ENCODE measurements at regions not wholly inside any gene's neighbourhood (a gene's known extent, or its start where the extent isn't known, plus 50 kb on each side); places are given as distances from the start of the nearest gene placed in this dataset.
A peak's percentile ranks its signal among the peaks of the same experiment; 100 is the strongest.

DNA sequence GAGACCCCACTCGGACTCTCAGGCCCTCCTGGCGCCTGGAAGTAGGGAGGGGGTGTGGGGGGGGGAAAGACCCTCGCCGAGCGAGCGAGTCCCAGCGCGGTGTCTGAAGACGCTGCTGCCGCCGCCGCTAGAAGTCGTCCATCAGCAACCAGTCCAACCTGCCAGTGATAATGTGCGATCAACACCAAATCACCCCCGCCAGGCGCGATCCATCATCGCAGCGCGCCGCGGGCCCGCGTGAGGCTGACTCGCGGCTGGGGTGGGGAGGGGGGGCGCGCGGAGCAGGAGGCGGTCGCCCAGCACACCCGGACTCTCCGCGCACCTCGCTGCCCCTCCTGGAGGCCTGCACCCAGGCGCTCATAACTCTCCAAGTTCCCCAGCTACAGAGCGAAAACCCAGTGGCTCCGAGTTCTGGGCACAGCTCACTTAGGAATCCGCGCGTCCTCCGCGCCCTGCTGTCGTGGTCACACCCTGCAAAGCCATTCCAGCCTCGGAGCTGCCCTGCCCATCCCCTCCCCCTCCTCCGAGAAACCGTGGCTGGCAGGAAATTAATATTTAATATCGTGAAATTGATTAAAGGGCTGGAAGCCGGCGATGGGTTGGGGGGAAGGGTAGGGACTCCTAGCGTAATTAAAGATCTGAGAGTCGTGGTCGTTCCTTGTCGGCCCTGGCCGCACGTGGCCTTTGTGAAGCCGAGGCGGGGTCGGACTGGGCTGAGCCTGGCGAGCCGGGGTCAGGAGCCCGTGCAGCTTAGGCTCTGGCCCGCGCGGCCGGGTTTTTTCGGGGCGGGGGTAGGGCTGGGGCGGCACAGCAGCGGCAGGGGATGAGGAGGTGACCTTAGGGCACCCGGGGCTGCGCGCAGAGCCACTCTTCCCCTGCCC lies 58.1 kb upstream of the BCOR start:
- FAIRE-seq (no peak), DNase-seq (ENCODE audit: insufficient read length, low spot score) (no peak)

- FAIRE-seq = peak; percentile 59
- DNase-seq (ENCODE audit: insufficient read length, low spot score) = no peak
These were observed 57.3 kb upstream of the BCOR start for GRCh38 chrX:40154853-40155588.

DNA sequence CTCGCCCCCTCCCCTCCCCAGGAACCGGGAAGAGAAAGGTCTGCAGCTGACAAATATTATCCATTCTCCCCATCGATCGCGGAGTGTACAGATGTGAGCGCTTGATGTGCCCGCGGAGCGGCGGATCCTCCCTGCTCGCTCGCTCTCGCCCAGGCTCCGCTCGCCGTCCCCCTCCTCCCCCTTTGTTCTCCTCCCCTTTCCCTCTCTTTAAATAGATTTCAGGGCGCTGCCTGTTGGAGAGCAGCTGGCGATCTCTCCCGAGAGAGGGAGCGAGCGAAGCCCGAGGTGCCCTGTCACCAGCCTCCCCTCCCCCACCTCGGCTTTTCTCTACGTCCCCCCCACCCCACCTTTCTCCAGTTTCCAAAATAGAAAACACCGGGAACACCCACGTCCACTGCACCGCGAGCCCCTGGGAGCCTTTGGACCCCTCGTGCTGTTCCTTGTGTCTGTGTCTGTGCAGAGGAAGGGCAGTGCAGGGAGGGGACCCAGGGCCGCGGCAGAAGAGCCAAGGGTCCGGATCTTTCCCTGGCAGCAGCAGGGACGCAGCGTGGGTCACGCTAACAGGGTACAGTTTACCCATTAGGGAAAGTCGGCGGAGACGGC lies 56.6 kb upstream of the BCOR start:
- FAIRE-seq (peak; percentile 20), DNase-seq (ENCODE audit: insufficient read length, low spot score) (no peak)

- DNase-seq (ENCODE audit: insufficient read length, low spot score) = no peak
- no peak for FAIRE-seq
These were observed 55.8 kb upstream of the BCOR start for GRCh38 chrX:40153345-40154249.

DNA sequence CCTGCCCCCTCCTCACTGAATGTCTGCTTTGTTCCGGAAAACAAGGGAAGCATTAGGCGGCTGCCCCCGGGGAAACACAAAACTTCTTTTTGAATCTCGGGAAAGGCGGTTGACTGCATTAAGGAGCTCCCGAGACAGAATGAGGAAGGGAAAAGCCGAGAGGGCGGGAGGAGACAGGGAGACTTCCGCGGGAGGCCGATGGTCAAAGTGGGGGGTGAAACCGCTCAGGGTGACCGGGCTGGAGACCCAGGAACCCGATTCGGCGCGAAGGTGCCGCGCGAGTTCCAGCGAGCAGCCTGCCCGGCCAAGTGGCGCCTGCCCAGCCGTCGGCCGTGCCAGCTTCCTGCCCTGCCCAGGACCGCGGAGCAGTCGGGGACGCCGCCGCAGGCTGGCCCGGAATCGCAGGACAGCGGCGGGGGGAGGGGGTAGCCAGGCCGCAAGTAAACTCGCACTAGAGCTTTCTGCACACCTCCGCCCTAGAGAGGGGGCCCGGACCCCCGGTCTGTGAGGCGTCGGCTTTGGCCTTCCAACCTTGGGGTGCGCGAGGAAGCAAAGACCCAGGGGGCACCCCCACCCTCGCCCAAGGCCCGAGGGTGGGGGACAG lies 55.1 kb upstream of the BCOR start:
- no peak for DNase-seq (ENCODE audit: insufficient read length, low spot score)
- peak; percentile 38 for FAIRE-seq

- DNase-seq (ENCODE audit: insufficient read length, low spot score) = no peak
These were observed 54.5 kb upstream of the BCOR start for GRCh38 chrX:40152173-40152711.

GRCh38 chrX:40151211-40152172 lies 53.7 kb upstream of the BCOR start:
- DNase-seq (ENCODE audit: insufficient read length, low spot score) (no peak), FAIRE-seq (no peak)

More at GRCh38 chrX:40152173-40152711, 54.5 kb upstream of the BCOR start:
- FAIRE-seq = no peak

GRCh38 chrX:40150503-40150902 lies 52.7 kb upstream of the BCOR start:
- FAIRE-seq = no peak
- DNase-seq (ENCODE audit: insufficient read length, low spot score) = no peak

DNA sequence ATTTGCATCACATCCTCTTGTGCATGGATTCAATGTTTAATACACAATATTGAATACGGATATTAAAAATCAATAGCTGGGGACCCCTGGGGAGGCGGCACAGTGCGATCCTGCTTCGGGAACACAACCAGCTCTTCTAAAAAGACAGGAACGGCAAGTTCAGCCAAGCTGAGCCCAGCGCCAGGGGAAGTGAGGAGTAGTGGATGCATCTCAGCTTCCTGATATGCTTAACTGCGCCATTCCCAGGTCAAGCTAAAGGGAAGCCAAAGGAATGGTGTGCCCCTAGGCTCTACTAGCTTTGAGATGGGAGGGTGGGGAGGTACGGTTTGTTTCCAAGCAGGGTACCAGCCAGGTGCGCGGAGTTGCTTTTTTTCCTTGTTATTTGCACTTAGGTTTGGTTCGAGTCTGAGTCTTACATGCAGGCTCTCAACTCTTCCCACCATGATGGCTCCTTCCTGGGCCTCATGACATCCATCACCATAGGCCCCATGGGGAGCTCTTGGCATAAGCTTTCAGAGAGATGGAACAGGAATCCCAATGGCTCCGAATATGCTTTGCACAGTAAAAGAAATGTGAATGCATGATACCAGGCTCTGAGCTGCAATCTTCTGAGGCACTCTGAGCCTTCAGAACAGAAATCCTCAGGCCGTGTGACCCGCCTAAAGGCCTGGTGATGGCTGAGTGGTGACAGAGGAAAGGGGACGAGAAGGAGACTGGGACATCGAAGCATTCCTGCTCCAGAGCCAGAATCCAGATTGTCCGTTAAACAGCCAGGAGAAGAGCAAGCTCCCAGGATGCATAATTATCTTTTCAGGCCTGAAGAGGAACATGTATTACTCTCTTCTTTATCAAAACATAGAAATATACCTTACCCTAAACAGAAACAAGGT lies 51.8 kb upstream of the BCOR start:
- FAIRE-seq (no peak), DNase-seq (ENCODE audit: insufficient read length, low spot score) (no peak)

DNA sequence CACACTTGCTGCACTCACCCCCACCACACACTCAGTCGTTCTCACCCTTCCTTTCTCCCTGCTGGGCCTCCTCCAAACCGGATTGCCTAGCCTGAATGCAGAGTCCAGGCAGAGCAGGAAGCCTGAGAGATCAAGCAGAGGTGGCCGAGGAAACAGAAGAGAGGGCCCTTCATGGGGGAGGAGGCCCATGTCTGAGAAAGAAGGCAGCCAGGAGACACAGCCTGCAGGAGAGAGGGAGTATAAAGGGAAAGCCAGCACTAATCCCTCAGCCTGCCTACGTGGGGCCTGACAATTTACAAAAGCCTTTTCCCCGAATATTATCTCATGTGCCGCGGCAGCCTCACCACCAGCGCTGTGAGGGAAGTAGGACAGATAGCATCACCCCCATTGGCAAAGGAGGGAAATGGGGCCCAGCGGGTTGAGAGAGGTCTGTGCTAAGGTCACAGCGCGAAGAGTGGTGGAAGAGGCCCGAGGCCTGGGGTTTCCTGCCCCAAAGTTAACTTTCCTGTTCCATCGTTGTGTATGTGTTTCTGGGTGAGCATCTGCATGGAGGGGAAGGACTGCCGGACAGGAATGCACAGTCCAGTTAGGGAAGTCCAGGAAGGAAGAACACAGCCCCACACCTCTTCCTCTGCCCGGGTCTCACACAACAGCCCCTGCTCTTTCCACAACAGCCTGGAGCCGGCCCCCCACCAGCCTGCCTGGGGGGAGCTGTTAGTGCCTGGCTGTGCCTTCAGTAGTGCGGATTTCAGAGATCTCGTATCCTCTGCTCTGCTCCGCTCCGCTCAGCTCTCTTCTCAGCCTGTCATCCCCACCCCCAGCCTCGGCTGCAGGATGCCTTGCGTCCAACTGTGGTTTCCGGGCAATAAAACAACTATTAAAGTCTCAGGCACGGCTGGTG lies 50.9 kb upstream of the BCOR start:
- DNase-seq (ENCODE audit: insufficient read length, low spot score) = no peak
- FAIRE-seq = no peak

- FAIRE-seq (no peak), DNase-seq (ENCODE audit: insufficient read length, low spot score) (no peak)
These were observed 50.2 kb upstream of the BCOR start for GRCh38 chrX:40147971-40148370.
